K562 (cell line): ENCODE measurements at regions not wholly inside any gene's neighbourhood (a gene's known extent, or its start where the extent isn't known, plus 50 kb on each side); places are given as distances from the start of the nearest gene placed in this dataset.
A peak's percentile ranks its signal among the peaks of the same experiment; 100 is the strongest.

Experiments
- CCNT2 ChIP-seq: IDR thresholded peaks from 2 replicates; pipeline ENCODE4 v1.6.1; 2011; ENCODE audit warnings: borderline replicate concordance, low read depth, mild to moderate bottlenecking, moderate library complexity, mixed read lengths, low read length; ENCODE audit not compliant: insufficient read length; ENCODE audit errors: extremely low read depth
- KLF1 ChIP-seq: fragments of 450-650 bp; IDR thresholded peaks from 2 replicates; pipeline ENCODE4 v1.6.1; 2016; ENCODE audit warnings: missing genetic modification characterization, missing compliant biosample characterization
- MCM3 ChIP-seq: fragments of 450-650 bp; IDR thresholded peaks from 2 replicates; pipeline ENCODE4 v1.6.1; 2016
- MGA ChIP-seq: fragments of 450-650 bp; IDR thresholded peaks from 2 replicates; pipeline ENCODE4 v1.6.1; 2016; ENCODE audit warnings: mild to moderate bottlenecking, moderate library complexity
- MLX ChIP-seq, 2 experiments: fragments of 450-650 bp in 1 of 2; sonication (generic) in 1 of 2; formaldehyde crosslinking; conservative IDR thresholded peaks; 2 replicates each; pipeline versions ENCODE4 v1.4.0 to v1.8.1; 2020 to 2022; ENCODE audit warnings: mild to moderate bottlenecking in 1 of 2, missing genetic modification reagents in 1 of 2
- PYGO2 ChIP-seq: fragments of 450-650 bp; IDR thresholded peaks from 2 replicates; pipeline ENCODE4 v1.6.1; 2016; ENCODE audit warnings: mild to moderate bottlenecking, missing genetic modification characterization, moderate library complexity, missing compliant biosample characterization
- RCOR1 ChIP-seq, 2 experiments: IDR thresholded peaks; 2 replicates each; pipeline ENCODE4 v1.6.1; 2012; ENCODE audit warnings: low read depth in 2 of 2, low read length in 2 of 2, borderline replicate concordance in 1 of 2, improper control_type of control experiment in 1 of 2
- SMARCE1 ChIP-seq: fragments of 450-650 bp; IDR thresholded peaks from 2 replicates; pipeline ENCODE4 v1.7.1; 2016; ENCODE audit warnings: mild to moderate bottlenecking
- SREBF2 ChIP-seq: sonication (generic); formaldehyde crosslinking; IDR thresholded peaks from 2 replicates; pipeline ENCODE4 v1.4.0; 2020; ENCODE audit warnings: mild to moderate bottlenecking, missing genetic modification reagents
- STAT5B ChIP-seq: fragments of 250-450 bp; sonication (Bioruptor Pico); IDR thresholded peaks from 2 replicates; pipeline ENCODE4 v1.8.0; 2021; ENCODE audit warnings: mild to moderate bottlenecking, inconsistent platforms
- TRIM24 ChIP-seq, 2 experiments: fragments of 450-650 bp; IDR thresholded peaks; 2 replicates each; pipeline ENCODE4 v1.6.1; 2016
- ZC3H4 ChIP-seq: sonication (generic); formaldehyde crosslinking; IDR thresholded peaks from 2 replicates; pipeline ENCODE4 v1.9.0; 2021; ENCODE audit warnings: missing genetic modification reagents, borderline replicate concordance
- ZNF431 ChIP-seq: sonication (generic); formaldehyde crosslinking; IDR thresholded peaks from 2 replicates; pipeline ENCODE4 v1.8.0; 2022; ENCODE audit warnings: mild to moderate bottlenecking, missing genetic modification reagents
- ZNF584 ChIP-seq: fragments of 200-800 bp; sonication (Bioruptor generic); IDR thresholded peaks from 2 replicates; pipeline ENCODE4 v1.6.1; 2016; ENCODE audit warnings: low read depth, mild to moderate bottlenecking, missing genetic modification characterization, missing compliant biosample characterization
- ZNF699 ChIP-seq: fragments of 250-450 bp; sonication (Bioruptor Pico); IDR thresholded peaks from 2 replicates; pipeline ENCODE4 v1.8.0; 2021; ENCODE audit warnings: mild to moderate bottlenecking, moderate library complexity; ENCODE audit not compliant: insufficient replicate concordance

GRCh38 chr2:64767670-64768468, 114.2 kb upstream of the SERTAD2 start (continued):
- peak; percentile 28; the same call in 1 of the 2 replicates for TF ChIP-seq MGA
- peak; percentile 45; the same call in 1 of the 2 replicates for TF ChIP-seq KLF1 (tag)
- no peak for TF ChIP-seq SREBF2 (CRISPR knock-in tag)
- no peak for TF ChIP-seq ZNF584 (CRISPR knock-in tag)
- TF ChIP-seq CCNT2: peak; percentile 78
- no peak for TF ChIP-seq MCM3
- no peak for TF ChIP-seq PYGO2 (tag)
- TF ChIP-seq ZNF699 (CRISPR knock-in tag): no peak
- TF ChIP-seq TRIM24 (IDR thresholded peaks at IDR 0.05): peak in 1 of 2 experiments; percentile 52; a peak in 1 of 4 replicates
- TF ChIP-seq STAT5B (CRISPR knock-in tag): no peak
- peak in 1 of 2 experiments; percentile 34; a peak in 1 of 4 replicates for TF ChIP-seq RCOR1 (IDR thresholded peaks at IDR 0.05; ENCODE audit: borderline replicate concordance in 1 of 2, low read depth in 2 of 2, low read length in 2 of 2)
- peak; percentile 52; the same call in 1 of the 2 replicates for TF ChIP-seq SMARCE1
- no peak for TF ChIP-seq MLX (CRISPR knock-in tag; conservative IDR thresholded peaks at IDR 0.05)
- TF ChIP-seq ZNF431 (CRISPR knock-in tag): no peak
- peak; percentile 95; the same call in 1 of the 2 replicates for TF ChIP-seq ZC3H4
